ENCODE measurements at regions not wholly inside any gene's neighbourhood (a gene's known extent, or its start where the extent isn't known, plus 50 kb on each side); places are given as distances from the start of the nearest gene placed in this dataset.

GRCh38 chr3:156604642-156605144 is 49.8 kb upstream of the SSR3 start:
- Histone ChIP-seq H3K4me1 (peaks cover 37% of the 10 kb centered on the region), H3K4me3 (no peak overlapping the region), H3K27me3 (no peaks in the 10 kb centered on the region), H3K27ac (peak overlapping the region; percentile 89 to 90), H3K9me3 (no peaks in the 10 kb centered on the region), H3K36me3 (ENCODE audit: low read depth, missing control alignments) (no peaks in the 10 kb centered on the region)
- TF ChIP-seq CTCF (IDR thresholded peaks at IDR 0.05) (no peak), POLR2A (IDR thresholded peaks at IDR 0.05) (no peak)
- intact Hi-C loops (cut with DNase I; ENCODE audit: low total_unique reads): no loop called here
- WGBS, 2 donors: 72 to 94% methylated on average over 2 of the region's 2 CpGs
- no peak for DNase-seq
